Activated naive CD8-positive, alpha-beta T cell treated with anti-CD3 and anti-CD28 coated beads, Interleukin-2, amount 10 ng/mL, durations not matched to agents 7 days and 5 days (primary cell): ENCODE measurements at regions not wholly inside any gene's neighbourhood (a gene's known extent, or its start where the extent isn't known, plus 50 kb on each side); places are given as distances from the start of the nearest gene placed in this dataset.

ENCODE experiments used
- ATAC-seq: fragments of 150-1000 bp; cut with Tn5 transposase; one replicate; pipeline ENCODE4 v1.10.0; 2021; ENCODE audit warnings: low read depth, moderate library complexity
- POLR2A ChIA-PET: fragments of 350-600 bp; sonication (Branson Sonifier 250); formaldehyde crosslinking; loops from one replicate; lab custom pipeline; 2021; ENCODE audit warnings: antibody characterized with exemption; lab: Charles Lee
- DNase-seq: peaks from one replicate; pipeline ENCODE4 v3.0.0; 2021
- H3K27ac Mint-ChIP-seq: one replicate; pipeline ENCODE4 v1.8.0; 2022; ENCODE audit warnings: mild to moderate bottlenecking, mixed read lengths
- H3K27me3 Mint-ChIP-seq: one replicate; pipeline ENCODE4 v1.8.0; 2022; ENCODE audit warnings: mild to moderate bottlenecking, moderate library complexity, mixed read lengths
- H3K36me3 Mint-ChIP-seq: one replicate; pipeline ENCODE4 v1.8.0; 2021; ENCODE audit warnings: mild to moderate bottlenecking, mixed read lengths
- H3K4me1 Mint-ChIP-seq: one replicate; pipeline ENCODE4 v1.8.0; 2021; ENCODE audit warnings: mixed read lengths
- H3K4me3 Mint-ChIP-seq: one replicate; pipeline ENCODE4 v1.8.0; 2022; ENCODE audit warnings: mild to moderate bottlenecking, moderate library complexity, mixed read lengths
- H3K9me3 Mint-ChIP-seq: one replicate; pipeline ENCODE4 v1.8.0; 2021; ENCODE audit warnings: mixed read lengths

DNA sequence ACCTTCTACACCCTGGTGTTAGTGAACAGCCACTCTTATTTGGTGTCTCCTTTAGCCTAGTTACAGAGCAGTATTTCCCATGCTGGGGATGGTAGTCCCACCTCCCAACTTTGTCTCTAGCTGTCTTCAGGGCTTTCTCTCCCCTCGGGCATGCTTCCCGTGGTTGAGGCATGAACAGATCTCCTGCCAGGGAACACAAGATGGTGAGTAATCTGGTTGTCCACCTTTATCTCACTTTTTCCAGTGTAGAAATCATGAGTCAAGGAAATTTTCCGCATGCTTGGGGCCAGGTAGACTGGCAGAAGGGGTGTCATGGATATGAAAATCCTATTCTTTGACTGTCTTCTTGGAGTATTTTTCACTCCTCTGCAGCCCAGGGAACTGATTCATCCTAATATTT, 532.9 kb downstream of the ANXA1 start:
- no peaks in the 10 kb centered on the region for H3K4me1 Mint-ChIP-seq
- no peaks in the 10 kb centered on the region for H3K9me3 Mint-ChIP-seq
- no peaks in the 10 kb centered on the region for H3K27me3 Mint-ChIP-seq
- POLR2A ChIA-PET = no interaction called here
- H3K4me3 Mint-ChIP-seq = no peak overlapping the region
- H3K36me3 Mint-ChIP-seq = no peaks in the 10 kb centered on the region
- DNase-seq (no peak), ATAC-seq (no peak)
- no peak overlapping the region for H3K27ac Mint-ChIP-seq

DNA sequence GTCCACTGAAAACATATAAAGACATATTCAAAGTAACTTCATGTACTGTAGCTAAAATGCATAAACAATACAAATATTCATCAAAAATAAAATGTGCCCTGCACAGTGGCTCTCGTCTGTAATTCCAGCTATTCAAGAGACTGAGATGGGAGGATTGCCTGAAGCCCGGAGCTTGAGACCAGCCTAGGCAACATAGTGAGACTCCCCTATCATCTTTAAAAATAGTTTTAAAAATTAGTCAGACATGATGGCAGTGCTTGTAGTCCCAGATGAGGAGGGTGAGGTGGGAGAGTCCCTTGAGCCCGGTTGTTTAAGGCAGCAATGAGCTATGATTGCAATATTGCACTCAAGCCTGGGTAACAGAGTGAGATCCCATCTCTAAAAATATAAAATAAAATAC, 534.1 kb downstream of the ANXA1 start:
- Mint-ChIP-seq H3K4me3 (no peak overlapping the region), H3K27me3 (no peaks in the 10 kb centered on the region), H3K9me3 (no peaks in the 10 kb centered on the region), H3K36me3 (no peaks in the 10 kb centered on the region), H3K4me1 (no peaks in the 10 kb centered on the region), H3K27ac (no peak overlapping the region)
- ATAC-seq (no peak), DNase-seq (no peak)
- POLR2A ChIA-PET = no interaction called here

DNA sequence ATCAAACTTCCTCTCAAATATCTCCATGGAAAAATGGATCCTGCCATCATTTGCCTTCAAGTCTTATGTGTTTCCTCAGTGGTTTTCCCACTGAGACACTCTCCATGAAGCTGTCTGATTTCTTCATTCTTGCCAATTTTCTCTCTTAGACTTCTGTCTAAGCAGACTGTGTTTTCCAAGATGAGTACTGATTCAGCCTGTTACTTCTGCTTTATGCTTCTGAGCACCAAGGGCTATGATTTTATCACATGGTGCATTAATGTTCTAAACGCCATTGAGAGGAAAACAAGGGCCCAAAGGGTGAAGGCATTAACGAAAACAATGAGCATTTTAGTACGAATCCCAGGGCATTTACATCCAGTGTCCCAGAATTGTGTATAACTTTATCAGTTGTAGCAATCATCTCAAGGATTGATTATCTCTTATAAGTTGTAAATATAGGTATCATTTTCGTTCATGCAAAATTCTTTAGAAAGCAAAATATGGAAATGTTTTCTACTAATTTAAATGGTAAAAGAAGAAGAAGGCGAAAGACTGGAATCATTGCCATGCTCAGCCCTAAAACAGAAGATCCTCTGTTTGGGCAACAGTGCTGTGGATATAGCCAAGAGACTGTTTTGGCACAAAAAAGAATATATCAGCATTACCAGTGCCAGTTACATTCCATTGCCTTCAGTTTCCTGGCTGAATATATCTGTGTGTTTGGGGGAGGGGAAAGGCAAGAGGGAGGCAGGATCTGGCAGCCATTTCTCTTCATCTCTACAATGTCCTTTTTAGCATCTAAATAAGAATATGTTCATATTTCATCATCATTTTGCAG, 537.6 kb downstream of the ANXA1 start:
- Mint-ChIP-seq H3K9me3 (no peaks in the 10 kb centered on the region), H3K27ac (no peak overlapping the region), H3K27me3 (no peaks in the 10 kb centered on the region), H3K36me3 (no peaks in the 10 kb centered on the region), H3K4me1 (no peaks in the 10 kb centered on the region), H3K4me3 (no peak overlapping the region)
- POLR2A ChIA-PET = no interaction called here
- DNase-seq = no peak
- no peak for ATAC-seq

DNA sequence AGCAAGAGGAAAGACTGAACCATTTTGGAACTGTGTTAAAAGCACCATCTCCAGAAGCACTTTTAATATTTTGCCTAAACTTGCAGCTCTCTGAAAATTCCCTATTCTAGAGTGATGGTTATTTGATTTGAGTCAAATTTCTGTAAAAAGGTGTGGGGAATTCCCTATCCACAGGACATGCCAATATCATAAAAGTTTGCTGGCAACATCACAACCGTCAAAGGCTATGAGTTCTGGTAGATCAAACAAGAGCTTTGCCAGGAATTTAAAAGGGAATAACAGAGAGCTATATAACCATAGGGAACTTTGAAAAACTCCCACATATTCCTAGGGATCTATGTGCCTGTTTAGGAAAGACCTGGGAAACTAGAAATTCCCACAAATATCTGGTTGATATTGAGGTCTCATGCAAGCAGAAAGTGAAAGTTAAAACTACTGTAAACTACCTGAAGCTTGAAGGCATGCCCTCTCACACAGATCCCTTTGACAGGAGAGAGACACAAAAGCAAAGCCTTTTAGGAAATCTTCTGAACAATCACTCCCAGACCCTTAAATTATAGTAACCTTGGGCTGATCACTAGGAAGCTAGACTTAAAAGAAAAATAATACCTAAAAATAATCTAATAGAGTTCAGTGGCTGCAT, 549.9 kb downstream of the ANXA1 start:
- Mint-ChIP-seq H3K9me3 (peaks cover 2% of the 10 kb centered on the region), H3K27ac (no peak overlapping the region), H3K36me3 (no peaks in the 10 kb centered on the region), H3K27me3 (no peaks in the 10 kb centered on the region), H3K4me1 (no peaks in the 10 kb centered on the region), H3K4me3 (no peak overlapping the region)
- POLR2A ChIA-PET = no interaction called here
- ATAC-seq (no peak), DNase-seq (no peak)

DNA sequence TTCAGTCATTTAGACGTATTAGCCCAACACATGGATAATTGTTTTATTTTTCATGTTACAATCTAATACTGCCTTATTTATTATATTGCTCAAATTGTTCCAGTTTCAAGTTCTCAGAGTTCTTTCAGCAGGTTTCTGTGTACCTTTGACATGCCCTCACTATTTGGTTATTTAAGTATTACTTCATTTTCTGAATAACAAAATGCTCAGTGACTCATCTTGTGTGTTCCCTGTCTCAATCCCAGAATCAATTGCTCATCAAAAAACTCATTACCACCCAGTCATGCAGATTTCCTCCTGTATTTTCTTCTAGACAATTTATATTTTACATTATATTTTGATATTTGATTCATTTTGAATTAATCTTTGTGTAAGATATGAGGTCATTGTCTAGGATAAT, 562.6 kb downstream of the ANXA1 start:
- H3K36me3 Mint-ChIP-seq = no peaks in the 10 kb centered on the region
- peaks cover 1% of the 10 kb centered on the region for H3K9me3 Mint-ChIP-seq
- no peaks in the 10 kb centered on the region for H3K27me3 Mint-ChIP-seq
- no peak for ATAC-seq
- no peak overlapping the region for H3K4me3 Mint-ChIP-seq
- POLR2A ChIA-PET = no interaction called here
- H3K4me1 Mint-ChIP-seq = no peaks in the 10 kb centered on the region
- DNase-seq = no peak
- no peak overlapping the region for H3K27ac Mint-ChIP-seq

DNA sequence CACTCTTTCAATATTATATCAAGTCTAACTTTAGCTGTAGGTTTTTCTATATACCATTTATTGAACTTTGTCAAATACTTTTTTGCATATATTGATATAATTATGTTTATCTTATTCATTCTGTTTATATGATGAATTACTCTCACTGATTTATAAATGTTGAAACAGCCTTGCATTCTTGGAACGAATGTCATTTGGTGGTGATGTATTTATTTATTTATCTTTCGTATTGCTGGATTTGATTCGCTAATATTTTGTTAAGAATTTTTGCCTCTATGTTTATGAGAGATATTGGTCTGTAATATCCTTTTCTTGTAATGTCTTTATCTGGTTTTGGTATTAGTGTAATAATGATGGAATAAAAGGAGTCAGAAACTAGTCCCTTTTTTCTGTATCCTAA, 563.9 kb downstream of the ANXA1 start:
- H3K4me1 Mint-ChIP-seq = no peaks in the 10 kb centered on the region
- H3K36me3 Mint-ChIP-seq = no peaks in the 10 kb centered on the region
- no peak overlapping the region for H3K4me3 Mint-ChIP-seq
- DNase-seq (no peak), ATAC-seq (no peak)
- H3K27me3 Mint-ChIP-seq = no peaks in the 10 kb centered on the region
- no peak overlapping the region for H3K27ac Mint-ChIP-seq
- H3K9me3 Mint-ChIP-seq = peaks cover 1% of the 10 kb centered on the region
- POLR2A ChIA-PET = no interaction called here

DNA sequence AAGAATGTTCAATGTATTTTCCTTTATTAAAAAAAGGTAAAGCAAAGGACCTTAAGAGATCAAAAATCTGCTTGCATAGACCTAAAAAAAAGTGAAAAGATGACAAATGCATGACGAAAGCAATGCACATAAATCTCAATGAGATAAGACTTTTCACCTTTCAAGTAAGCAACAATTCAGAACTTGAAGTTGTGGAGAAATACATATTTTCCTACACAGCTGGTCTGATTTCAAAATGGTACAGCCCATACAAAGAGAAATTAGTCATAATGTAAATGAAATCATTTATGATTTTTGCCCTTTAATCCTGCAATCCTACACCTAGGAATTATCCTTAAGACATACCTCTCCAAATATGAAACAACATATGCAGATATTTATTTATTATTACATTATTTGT, 568.0 kb downstream of the ANXA1 start:
- Mint-ChIP-seq H3K27me3 (no peaks in the 10 kb centered on the region), H3K4me3 (no peak overlapping the region), H3K27ac (no peak overlapping the region), H3K4me1 (no peaks in the 10 kb centered on the region), H3K36me3 (no peaks in the 10 kb centered on the region), H3K9me3 (no peaks in the 10 kb centered on the region)
- DNase-seq (no peak), ATAC-seq (no peak)
- POLR2A ChIA-PET = no interaction called here

DNA sequence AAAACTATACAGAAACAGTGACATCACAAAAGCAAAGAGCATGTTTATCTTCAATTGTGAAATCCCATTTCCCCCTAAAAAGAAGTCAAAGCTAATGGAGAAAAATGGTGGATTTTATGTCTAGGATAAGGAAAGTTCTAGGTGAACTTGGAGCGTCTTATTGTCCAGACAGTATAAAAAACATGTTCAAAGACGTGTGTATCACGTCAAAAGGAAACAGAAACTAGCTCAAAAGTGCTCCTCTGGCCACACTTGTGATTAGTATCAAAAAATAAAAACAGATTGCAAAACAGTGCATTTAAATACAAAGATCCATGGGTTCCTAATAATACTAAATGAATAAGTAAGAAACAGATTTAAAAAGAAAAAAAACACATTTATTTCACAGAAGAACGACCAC, 568.9 kb downstream of the ANXA1 start:
- Mint-ChIP-seq H3K9me3 (no peaks in the 10 kb centered on the region), H3K36me3 (no peaks in the 10 kb centered on the region), H3K27ac (no peak overlapping the region), H3K4me3 (no peak overlapping the region), H3K4me1 (no peaks in the 10 kb centered on the region), H3K27me3 (no peaks in the 10 kb centered on the region)
- ATAC-seq (no peak), DNase-seq (no peak)
- POLR2A ChIA-PET = no interaction called here

DNA sequence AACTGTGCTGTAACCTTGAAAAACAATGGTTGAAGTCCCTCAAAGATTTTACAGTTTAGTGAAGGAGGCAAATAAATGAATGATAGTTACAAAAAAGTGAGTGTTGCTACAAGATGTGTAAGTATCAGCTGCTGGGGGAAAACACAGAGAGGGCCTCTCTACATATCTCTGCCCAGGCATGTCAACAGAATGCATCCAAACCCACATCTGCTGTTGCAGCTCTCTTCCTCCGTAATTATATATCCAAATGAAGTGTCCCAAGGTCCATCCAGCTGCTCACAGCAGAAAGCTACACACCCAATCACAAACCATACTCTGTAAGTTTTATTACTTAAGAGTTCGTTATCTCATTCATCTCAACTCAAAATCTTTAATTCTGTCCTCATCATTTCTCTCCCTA, 584.6 kb downstream of the ANXA1 start:
- ATAC-seq (no peak), DNase-seq (no peak)
- no peak overlapping the region for H3K4me3 Mint-ChIP-seq
- H3K27ac Mint-ChIP-seq = no peak overlapping the region
- peaks cover 1% of the 10 kb centered on the region for H3K9me3 Mint-ChIP-seq
- no peaks in the 10 kb centered on the region for H3K27me3 Mint-ChIP-seq
- H3K4me1 Mint-ChIP-seq = no peaks in the 10 kb centered on the region
- POLR2A ChIA-PET = no interaction called here
- no peaks in the 10 kb centered on the region for H3K36me3 Mint-ChIP-seq

DNA sequence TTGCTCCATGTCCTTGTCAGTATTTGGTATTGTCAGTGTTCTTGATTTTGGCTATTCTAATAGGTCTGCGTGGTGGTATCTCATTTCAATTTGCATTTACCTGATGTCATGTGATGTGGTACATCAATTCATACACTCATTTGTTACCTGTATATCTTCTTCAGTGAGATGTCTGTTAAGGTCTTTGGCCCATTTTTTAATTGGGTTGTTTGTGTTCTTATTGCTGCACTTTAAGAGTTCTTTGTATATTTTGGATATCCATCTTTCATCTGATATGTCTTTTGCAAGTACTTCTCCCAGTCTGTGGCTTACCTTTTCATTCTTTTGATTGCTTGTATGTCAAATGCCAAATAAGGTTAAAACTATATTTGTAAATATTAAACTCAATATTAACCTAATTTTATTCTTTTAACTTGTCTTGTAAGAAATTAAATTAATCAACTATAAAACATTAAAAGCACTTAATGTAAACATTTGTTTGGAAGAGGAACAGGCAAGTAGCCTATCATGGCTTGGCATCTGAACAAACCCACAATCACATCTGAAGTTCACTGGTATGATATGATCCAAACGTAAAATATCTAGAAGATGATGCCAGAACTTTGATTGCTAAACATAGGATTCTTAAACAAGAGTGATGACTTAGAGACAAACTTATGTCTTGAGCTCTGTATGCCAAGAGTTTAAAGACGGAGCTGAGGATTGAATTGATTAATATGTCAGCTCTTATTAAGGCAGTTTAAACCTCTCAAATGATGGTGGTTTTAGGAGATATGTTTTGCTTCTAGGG, 587.3 kb downstream of the ANXA1 start:
- H3K4me1 Mint-ChIP-seq = no peaks in the 10 kb centered on the region
- H3K4me3 Mint-ChIP-seq = no peak overlapping the region
- H3K9me3 Mint-ChIP-seq = peaks cover 1% of the 10 kb centered on the region
- POLR2A ChIA-PET = no interaction called here
- H3K36me3 Mint-ChIP-seq = no peaks in the 10 kb centered on the region
- H3K27me3 Mint-ChIP-seq = no peaks in the 10 kb centered on the region
- DNase-seq = no peak
- H3K27ac Mint-ChIP-seq = no peak overlapping the region
- no peak for ATAC-seq

DNA sequence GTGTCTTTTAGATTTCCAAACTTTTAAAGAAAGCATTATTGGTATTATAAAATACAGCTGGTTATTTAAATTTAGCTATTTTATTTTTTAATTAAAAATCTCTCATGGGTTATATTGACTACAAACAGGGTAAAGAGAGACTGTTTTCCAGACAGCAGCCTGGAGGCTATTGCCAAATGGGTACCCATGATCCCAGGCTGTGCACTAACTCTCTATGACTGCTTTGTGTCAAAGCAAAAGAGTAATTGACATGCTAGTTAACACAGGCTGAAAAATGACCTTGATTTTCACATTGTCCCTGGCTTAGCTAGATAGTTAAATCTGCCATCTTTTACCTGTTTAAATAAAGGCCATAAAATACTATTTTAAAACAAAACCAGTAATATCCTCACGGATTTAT, 589.7 kb downstream of the ANXA1 start:
- POLR2A ChIA-PET = no interaction called here
- H3K36me3 Mint-ChIP-seq = no peaks in the 10 kb centered on the region

DNA sequence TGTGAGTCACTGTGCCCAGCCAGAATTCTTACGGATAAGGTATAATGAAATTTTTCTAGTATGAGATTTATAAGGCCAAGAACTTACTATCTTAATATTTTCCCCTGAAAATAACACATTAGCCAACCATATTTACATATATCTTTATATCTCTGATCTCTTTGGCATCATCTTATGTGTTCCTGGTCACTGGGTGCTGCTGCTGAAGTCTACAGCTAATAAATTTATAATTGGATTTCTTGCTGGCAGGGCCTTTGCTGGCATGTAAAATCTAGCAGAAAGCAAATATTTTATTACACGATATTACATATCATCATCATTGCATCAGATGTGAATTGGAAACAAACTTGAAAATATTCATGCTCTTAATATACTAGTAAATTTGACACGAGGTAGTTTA, 590.7 kb downstream of the ANXA1 start:
- POLR2A ChIA-PET = no interaction called here
- no peak for ATAC-seq
- Mint-ChIP-seq H3K27me3 (no peaks in the 10 kb centered on the region), H3K36me3 (no peaks in the 10 kb centered on the region), H3K4me1 (no peaks in the 10 kb centered on the region), H3K27ac (no peak overlapping the region), H3K4me3 (no peak overlapping the region), H3K9me3 (peaks cover 1% of the 10 kb centered on the region)
- no peak for DNase-seq

More for the DNA sequence above, 589.7 kb downstream of the ANXA1 start:
- peaks cover 1% of the 10 kb centered on the region for H3K9me3 Mint-ChIP-seq
- H3K4me1 Mint-ChIP-seq = no peaks in the 10 kb centered on the region
- ATAC-seq (no peak), DNase-seq (no peak)
- no peak overlapping the region for H3K27ac Mint-ChIP-seq
- H3K27me3 Mint-ChIP-seq = no peaks in the 10 kb centered on the region
- H3K4me3 Mint-ChIP-seq = no peak overlapping the region

DNA sequence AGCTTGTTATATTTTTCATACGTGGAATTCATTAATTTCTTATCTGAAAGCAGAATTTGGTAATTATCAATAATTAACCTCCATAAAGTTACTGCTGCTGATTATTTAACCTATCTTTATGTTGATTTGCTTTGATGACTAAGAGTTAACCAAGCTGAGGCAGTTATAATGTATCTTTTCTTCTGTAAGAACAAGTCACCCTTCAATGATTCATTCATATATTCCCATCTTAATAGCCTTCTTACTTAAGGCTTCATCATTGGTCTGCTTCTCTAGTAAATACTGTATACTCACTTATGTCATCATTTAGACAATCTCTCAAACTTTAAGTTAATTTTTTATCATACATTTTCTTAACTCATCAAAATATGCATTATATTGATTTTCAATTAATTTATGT, 592.2 kb downstream of the ANXA1 start:
- DNase-seq (no peak), ATAC-seq (no peak)
- POLR2A ChIA-PET = no interaction called here
- Mint-ChIP-seq H3K4me3 (no peak overlapping the region), H3K27me3 (no peaks in the 10 kb centered on the region), H3K4me1 (no peaks in the 10 kb centered on the region), H3K27ac (no peak overlapping the region), H3K36me3 (no peaks in the 10 kb centered on the region), H3K9me3 (peaks cover 2% of the 10 kb centered on the region)

DNA sequence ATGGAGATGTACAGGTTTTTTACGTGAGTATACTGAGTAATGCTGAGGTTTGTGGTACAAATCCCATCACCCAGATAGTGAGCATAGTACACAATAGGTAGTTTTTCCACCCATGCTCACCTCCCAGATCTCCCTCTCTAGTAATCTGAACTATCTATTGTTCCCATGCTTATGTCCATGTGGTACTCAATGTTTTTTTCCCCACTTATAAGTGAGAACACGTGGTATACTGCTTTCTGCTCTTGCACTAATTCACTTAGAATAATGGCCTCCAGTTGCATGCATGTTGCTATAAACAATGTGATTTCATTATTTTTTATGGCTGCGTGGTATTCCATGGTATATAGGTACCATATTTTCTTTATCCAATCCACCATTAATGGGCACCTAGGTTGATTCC, 593.9 kb downstream of the ANXA1 start:
- no peak overlapping the region for H3K4me3 Mint-ChIP-seq
- H3K27ac Mint-ChIP-seq = no peak overlapping the region
- no peaks in the 10 kb centered on the region for H3K36me3 Mint-ChIP-seq
- peaks cover 2% of the 10 kb centered on the region for H3K9me3 Mint-ChIP-seq
- no peaks in the 10 kb centered on the region for H3K27me3 Mint-ChIP-seq
- ATAC-seq (no peak), DNase-seq (no peak)
- no peaks in the 10 kb centered on the region for H3K4me1 Mint-ChIP-seq
- POLR2A ChIA-PET = no interaction called here
